Natural killer cell (primary cell): ENCODE measurements at regions not wholly inside any gene's neighbourhood (a gene's known extent, or its start where the extent isn't known, plus 50 kb on each side); places are given as distances from the start of the nearest gene placed in this dataset.
"Not testable (repeated sequence)": the region's sequence is repeated elsewhere in the genome, so short reads cannot be mapped to it uniquely, and the experiment has no call there.

Source experiments
- ATAC-seq, 3 donors: fragments of 150-1000 bp in 2 of 3; fragments of 200-7000 bp in 1 of 3; cut with Tn5 transposase; 1 replicate in 1 of 3; 2 replicates in 2 of 3; pipeline ENCODE4 v1.10.0; 2021; ENCODE audit warnings: mild to moderate bottlenecking in 2 of 3, moderate library complexity in 2 of 3
- DNase-seq, 2 donors: peaks; one replicate each; pipeline versions ENCODE4 v3.0.0 to v3.0.0-alpha.2; 2013 to 2021; ENCODE audit warnings: mixed read lengths in 1 of 2
- H3K27ac ChIP-seq: one replicate; pipeline ENCODE4 v1.5.1; 2013; ENCODE audit warnings: mild to moderate bottlenecking, low read length
- H3K27me3 ChIP-seq: one replicate; pipeline ENCODE4 v1.6.1; 2013; ENCODE audit warnings: low read length; ENCODE audit not compliant: control insufficient read depth, insufficient read depth
- H3K36me3 ChIP-seq: one replicate; pipeline ENCODE4 v1.6.1; 2013; ENCODE audit warnings: low read length; ENCODE audit not compliant: control insufficient read depth, insufficient read depth
- H3K4me1 ChIP-seq: one replicate; pipeline ENCODE4 v1.6.1; 2013; ENCODE audit warnings: low read length; ENCODE audit not compliant: control insufficient read depth, insufficient read depth
- H3K4me3 ChIP-seq: one replicate; pipeline ENCODE4 v1.5.1; 2013; ENCODE audit warnings: low read length
- H3K9me3 ChIP-seq: one replicate; pipeline ENCODE4 v1.6.1; 2013; ENCODE audit warnings: low read length; ENCODE audit not compliant: control insufficient read depth, insufficient read depth
- H3K27ac Mint-ChIP-seq, 2 donors: one replicate each; pipeline ENCODE4 v1.8.0; 2022; ENCODE audit warnings: mild to moderate bottlenecking in 2 of 2, mixed read lengths in 2 of 2, moderate library complexity in 1 of 2
- H3K27me3 Mint-ChIP-seq, 2 donors: one replicate each; pipeline ENCODE4 v1.8.0; 2022; ENCODE audit warnings: low read depth in 2 of 2, mixed read lengths in 2 of 2
- H3K36me3 Mint-ChIP-seq: one replicate; pipeline ENCODE4 v1.8.0; 2022; ENCODE audit warnings: mixed read lengths
- H3K4me1 Mint-ChIP-seq, 2 donors: one replicate each; pipeline ENCODE4 v1.8.0; 2022; ENCODE audit warnings: mixed read lengths in 2 of 2
- H3K4me3 Mint-ChIP-seq: one replicate; pipeline ENCODE4 v1.8.0; 2022; ENCODE audit warnings: mild to moderate bottlenecking, moderate library complexity, mixed read lengths
- H3K9me3 Mint-ChIP-seq, 2 donors: one replicate each; pipeline ENCODE4 v1.8.0; 2022; ENCODE audit warnings: mixed read lengths in 2 of 2
- CTCF ChIP-seq: fragments of 200-600 bp; IDR thresholded peaks from one replicate; pipeline ENCODE4 v1.8.0; 2022; ENCODE audit warnings: antibody characterized with exemption
- WGBS: methylation state at CpG from one replicate; pipeline ENCODE4 v1.1.7; 2013; ENCODE audit warnings: missing lambda C conversion rate; ENCODE audit not compliant: insufficient coverage; 5-methylcytosine and 5-hydroxymethylcytosine counted together
- intact Hi-C: fragments of 100-400 bp; cut with micrococcal nuclease; formaldehyde crosslinking; loops from one replicate; pipeline ENCODE4 v1.14.2; 2022

- H3K4me1 Mint-ChIP-seq = no peaks in the 10 kb centered on the region
- no peak for ATAC-seq
- Histone ChIP-seq H3K36me3 (no peaks in the 10 kb centered on the region), H3K4me1 (no peaks in the 10 kb centered on the region), H3K4me3 (no peak overlapping the region), H3K9me3 (no peaks in the 10 kb centered on the region), H3K27ac (no peak overlapping the region), H3K27me3 (no peaks in the 10 kb centered on the region)
- H3K9me3 Mint-ChIP-seq = no peaks in the 10 kb centered on the region
- TF ChIP-seq CTCF = no peak
- 77% methylated on average over 3 of the region's 3 CpGs for WGBS
- DNase-seq = no peak
- H3K27ac Mint-ChIP-seq = no peak overlapping the region
- H3K36me3 Mint-ChIP-seq = no peaks in the 10 kb centered on the region
- no peak overlapping the region for H3K4me3 Mint-ChIP-seq
- intact Hi-C loops = no loop called here
- peaks cover 13 to 15% of the 10 kb centered on the region in 2 donors for H3K27me3 Mint-ChIP-seq
Measured at GRCh38 chr4:112083587-112084347, 61.5 kb upstream of the FAM241A start.

- H3K27ac ChIP-seq = no peak overlapping the region
Measured at GRCh38 chr4:112085156-112086035, 59.9 kb upstream of the FAM241A start.

GRCh38 chr4:112086036-112086434 is 59.2 kb upstream of the FAM241A start:
- no peak overlapping the region for H3K4me3 ChIP-seq
- DNase-seq = no peak
- TF ChIP-seq CTCF = no peak
- H3K27me3 Mint-ChIP-seq = peaks cover 7 to 13% of the 10 kb centered on the region in 2 donors
- no peaks in the 10 kb centered on the region for H3K36me3 ChIP-seq
- H3K4me1 Mint-ChIP-seq = no peaks in the 10 kb centered on the region
- no peaks in the 10 kb centered on the region for H3K4me1 ChIP-seq
- no peak overlapping the region for H3K27ac Mint-ChIP-seq
- no peaks in the 10 kb centered on the region for H3K36me3 Mint-ChIP-seq
- no peaks in the 10 kb centered on the region for H3K27me3 ChIP-seq
- H3K4me3 Mint-ChIP-seq = no peak overlapping the region
- no peaks in the 10 kb centered on the region for H3K9me3 ChIP-seq
- H3K27ac ChIP-seq = no peak overlapping the region
- ATAC-seq = no peak
- H3K9me3 Mint-ChIP-seq = no peaks in the 10 kb centered on the region
- intact Hi-C loops = no loop called here

More at GRCh38 chr4:112085156-112086035, 59.9 kb upstream of the FAM241A start:
- H3K9me3 Mint-ChIP-seq = no peaks in the 10 kb centered on the region
- DNase-seq (peak in 1 of 2 donors; percentile 10), ATAC-seq (no peak)
- H3K4me1 Mint-ChIP-seq = no peaks in the 10 kb centered on the region
- intact Hi-C loops = no loop called here
- H3K36me3 Mint-ChIP-seq = no peaks in the 10 kb centered on the region
- H3K4me3 Mint-ChIP-seq = no peak overlapping the region
- no peak for TF ChIP-seq CTCF
- Histone ChIP-seq H3K9me3 (no peaks in the 10 kb centered on the region), H3K27me3 (no peaks in the 10 kb centered on the region), H3K4me3 (no peak overlapping the region), H3K36me3 (no peaks in the 10 kb centered on the region), H3K4me1 (no peaks in the 10 kb centered on the region)
- H3K27me3 Mint-ChIP-seq = peaks cover 7 to 13% of the 10 kb centered on the region in 2 donors
- no peak overlapping the region for H3K27ac Mint-ChIP-seq
- 88% methylated on average over 5 of the region's 6 CpGs for WGBS

- H3K36me3 ChIP-seq, H3K4me3 Mint-ChIP-seq, DNase-seq, H3K27ac ChIP-seq, H3K27me3 ChIP-seq, H3K9me3 Mint-ChIP-seq, H3K4me3 ChIP-seq, H3K36me3 Mint-ChIP-seq, H3K4me1 Mint-ChIP-seq, H3K4me1 ChIP-seq, ATAC-seq, H3K9me3 ChIP-seq, H3K27ac Mint-ChIP-seq, intact Hi-C loops: not testable (repeated sequence)
- WGBS = 88% methylated on average over 15 of the region's 17 CpGs
- peaks cover 7 to 13% of the 10 kb centered on the region in 2 donors for H3K27me3 Mint-ChIP-seq
Measured at GRCh38 chr4:112086661-112087060, 58.6 kb upstream of the FAM241A start.

GRCh38 chr4:112092330-112092729 is 52.9 kb upstream of the FAM241A start:
- H3K4me1 Mint-ChIP-seq, H3K9me3 ChIP-seq, DNase-seq, H3K9me3 Mint-ChIP-seq, H3K27me3 ChIP-seq, H3K36me3 ChIP-seq, intact Hi-C loops, H3K36me3 Mint-ChIP-seq, ATAC-seq, H3K27ac Mint-ChIP-seq, H3K4me3 ChIP-seq, H3K4me3 Mint-ChIP-seq, H3K27ac ChIP-seq, H3K4me1 ChIP-seq: not testable (repeated sequence)
- WGBS = no CpG with 5 or more reads among the region's 2 CpGs
- H3K27me3 Mint-ChIP-seq = peaks cover 6 to 15% of the 10 kb centered on the region in 2 donors
